ENCODE measurements at regions not wholly inside any gene's neighbourhood (a gene's known extent, or its start where the extent isn't known, plus 50 kb on each side); places are given as distances from the start of the nearest gene placed in this dataset.

DNA sequence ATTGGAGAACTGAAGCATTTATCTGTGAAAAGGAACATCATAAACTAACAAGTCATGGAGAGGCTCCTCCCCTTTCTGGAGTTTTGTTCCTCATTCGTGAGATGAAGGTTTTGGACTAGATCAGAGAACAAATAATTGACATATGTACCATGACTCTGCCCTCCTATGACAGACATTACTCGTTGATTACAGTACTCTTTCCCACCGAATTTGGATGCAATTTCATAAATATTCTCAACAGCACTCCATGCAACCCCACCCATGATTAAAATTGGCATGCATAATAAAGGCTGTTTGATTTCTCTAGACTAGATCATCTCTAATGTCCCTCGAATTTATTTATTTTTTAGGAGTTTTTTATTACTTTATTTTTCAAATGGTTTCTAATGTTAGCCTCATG is 258.9 kb upstream of the LDB2 start:
- H3K4me1 Mint-ChIP-seq = no peaks in the 10 kb centered on the region
- no peaks in the 10 kb centered on the region for H3K4me1 ChIP-seq (ENCODE audit: control insufficient read depth in 1 of 2, insufficient read depth in 2 of 2, low read length in 2 of 2)
- H3K9me3 Mint-ChIP-seq = peaks cover 0 to 9% (median 4%) of the 10 kb centered on the region in 7 donors
- no peak overlapping the region for H3K27ac Mint-ChIP-seq
- H3K36me3 Mint-ChIP-seq = no peaks in the 10 kb centered on the region
- H3K27ac ChIP-seq (ENCODE audit: low read depth in 1 of 2, low read length in 2 of 2) = no peak overlapping the region
- no peaks in the 10 kb centered on the region for H3K27me3 ChIP-seq (ENCODE audit: control insufficient read depth in 2 of 2, insufficient read depth in 2 of 2, low read length in 2 of 2)
- no peak for DNase-seq
- no peak overlapping the region for H3K4me3 ChIP-seq (replicated peaks in 1 of 3; ENCODE audit: low read depth in 2 of 3, low read length in 3 of 3)
- no peak overlapping the region for H3K4me2 ChIP-seq (replicated peaks; ENCODE audit: extremely low read depth, low read length, poor library complexity, severe bottlenecking)
- no peaks in the 10 kb centered on the region for H3K9me3 ChIP-seq (replicated peaks in 1 of 2; ENCODE audit: control insufficient read depth in 1 of 2, insufficient read depth in 1 of 2, low read length in 2 of 2)
- H3K27me3 Mint-ChIP-seq (ENCODE audit: low read depth in 3 of 3) = peaks cover 0 to 2% (median 0%) of the 10 kb centered on the region in 3 donors
- H3K9ac ChIP-seq (ENCODE audit: insufficient read depth, low read length, poor library complexity, severe bottlenecking) = no peak overlapping the region
- no peak overlapping the region for H2AFZ ChIP-seq (ENCODE audit: insufficient read depth, low read depth, low read length, poor library complexity, severe bottlenecking)
- no peak overlapping the region for H3K4me3 Mint-ChIP-seq
- WGBS (ENCODE audit: insufficient coverage) = no CpG with 5 or more reads among the region's 4 CpGs
- intact Hi-C loops (cut with micrococcal nuclease) = no loop called here
- no peaks in the 10 kb centered on the region for H4K20me1 ChIP-seq (ENCODE audit: insufficient read depth, low read length)
- TF ChIP-seq, protein P1, sequence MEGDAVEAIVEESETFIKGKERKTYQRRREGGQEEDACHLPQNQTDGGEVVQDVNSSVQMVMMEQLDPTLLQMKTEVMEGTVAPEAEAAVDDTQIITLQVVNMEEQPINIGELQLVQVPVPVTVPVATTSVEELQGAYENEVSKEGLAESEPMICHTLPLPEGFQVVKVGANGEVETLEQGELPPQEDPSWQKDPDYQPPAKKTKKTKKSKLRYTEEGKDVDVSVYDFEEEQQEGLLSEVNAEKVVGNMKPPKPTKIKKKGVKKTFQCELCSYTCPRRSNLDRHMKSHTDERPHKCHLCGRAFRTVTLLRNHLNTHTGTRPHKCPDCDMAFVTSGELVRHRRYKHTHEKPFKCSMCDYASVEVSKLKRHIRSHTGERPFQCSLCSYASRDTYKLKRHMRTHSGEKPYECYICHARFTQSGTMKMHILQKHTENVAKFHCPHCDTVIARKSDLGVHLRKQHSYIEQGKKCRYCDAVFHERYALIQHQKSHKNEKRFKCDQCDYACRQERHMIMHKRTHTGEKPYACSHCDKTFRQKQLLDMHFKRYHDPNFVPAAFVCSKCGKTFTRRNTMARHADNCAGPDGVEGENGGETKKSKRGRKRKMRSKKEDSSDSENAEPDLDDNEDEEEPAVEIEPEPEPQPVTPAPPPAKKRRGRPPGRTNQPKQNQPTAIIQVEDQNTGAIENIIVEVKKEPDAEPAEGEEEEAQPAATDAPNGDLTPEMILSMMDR (IDR thresholded peaks at IDR 0.05) = no peak
- H3K79me2 ChIP-seq (ENCODE audit: insufficient read depth, low read length) = no peaks in the 10 kb centered on the region
- no peaks in the 10 kb centered on the region for H3K36me3 ChIP-seq (replicated peaks in 1 of 2; ENCODE audit: control insufficient read depth in 1 of 2, insufficient read depth in 2 of 2, low read length in 2 of 2)

GRCh38 chr4:17155486-17155885 is 257.0 kb upstream of the LDB2 start:
- H3K4me1 ChIP-seq (ENCODE audit: control insufficient read depth in 1 of 2, insufficient read depth in 2 of 2, low read length in 2 of 2) = no peaks in the 10 kb centered on the region

More at GRCh38 chr4:17155486-17155885, 257.0 kb upstream of the LDB2 start:
- TF ChIP-seq, protein P1 (IDR thresholded peaks at IDR 0.05) = no peak
- H3K9me3 ChIP-seq (replicated peaks in 1 of 2; ENCODE audit: control insufficient read depth in 1 of 2, insufficient read depth in 1 of 2, low read length in 2 of 2) = no peaks in the 10 kb centered on the region
- no peak overlapping the region for H3K9ac ChIP-seq (ENCODE audit: insufficient read depth, low read length, poor library complexity, severe bottlenecking)
- Mint-ChIP-seq H3K36me3 (no peaks in the 10 kb centered on the region), H3K4me3 (no peak overlapping the region), H3K27ac (no peak overlapping the region), H3K27me3 (ENCODE audit: low read depth in 3 of 3) (peaks cover 0 to 2% (median 0%) of the 10 kb centered on the region in 3 donors), H3K9me3 (peaks cover 0 to 8% (median 0%) of the 10 kb centered on the region in 7 donors), H3K4me1 (no peaks in the 10 kb centered on the region)
- no peaks in the 10 kb centered on the region for H3K36me3 ChIP-seq (replicated peaks in 1 of 2; ENCODE audit: control insufficient read depth in 1 of 2, insufficient read depth in 2 of 2, low read length in 2 of 2)
- no peaks in the 10 kb centered on the region for H3K27me3 ChIP-seq (ENCODE audit: control insufficient read depth in 2 of 2, insufficient read depth in 2 of 2, low read length in 2 of 2)
- no peak for DNase-seq
- no peak overlapping the region for H3K27ac ChIP-seq (ENCODE audit: low read depth in 1 of 2, low read length in 2 of 2)
- H3K79me2 ChIP-seq (ENCODE audit: insufficient read depth, low read length) = no peaks in the 10 kb centered on the region
- intact Hi-C loops (cut with micrococcal nuclease) = no loop called here
- no peak overlapping the region for H3K4me3 ChIP-seq (replicated peaks in 1 of 3; ENCODE audit: low read depth in 2 of 3, low read length in 3 of 3)
- no peaks in the 10 kb centered on the region for H4K20me1 ChIP-seq (ENCODE audit: insufficient read depth, low read length)
- H2AFZ ChIP-seq (ENCODE audit: insufficient read depth, low read depth, low read length, poor library complexity, severe bottlenecking) = no peak overlapping the region
- no peak overlapping the region for H3K4me2 ChIP-seq (replicated peaks; ENCODE audit: extremely low read depth, low read length, poor library complexity, severe bottlenecking)
